GM12878 (cell line): ENCODE measurements at regions not wholly inside any gene's neighbourhood (a gene's known extent, or its start where the extent isn't known, plus 50 kb on each side); places are given as distances from the start of the nearest gene placed in this dataset.

ENCODE experiments used
- ATAC-seq: fragments of 200-7000 bp; cut with Tn5 transposase; 3 replicates; pipeline ENCODE4 v1.9.1; 2020; ENCODE audit warnings: mild to moderate bottlenecking, moderate library complexity
- BruUV-seq: library from RNA; stranded (reverse); fragments of 400-500 nt; replicated peaks from 2 replicates; lab custom pipeline; 2021; lab: Mats Ljungman, UMichigan
- CTCF ChIA-PET: fragments of 300-600 bp; sonication (Branson Sonifier 250); formaldehyde crosslinking; extraction: SDS; loops from one replicate; lab custom pipeline; 2021; ENCODE audit warnings: inconsistent platforms; lab: Yijun Ruan, JAX
- POLR2A ChIA-PET: fragments of 350-600 bp; formaldehyde crosslinking; extraction: SDS; loops from one replicate; lab custom pipeline; 2021; ENCODE audit warnings: inconsistent platforms; lab: Charles Lee
- RAD21 ChIA-PET: fragments of 300-600 bp; sonication (Branson Sonifier 250); formaldehyde crosslinking; loops from one replicate; lab custom pipeline; 2023; ENCODE audit warnings: antibody characterized with exemption; ENCODE audit not compliant: unreplicated experiment; lab: Charles Lee
- SMC1A ChIA-PET: fragments of 300-600 bp; sonication (Branson Sonifier 250); formaldehyde crosslinking; loops from one replicate; lab custom pipeline; 2023; ENCODE audit not compliant: unreplicated experiment, uncharacterized antibody; lab: Charles Lee
- DNase-seq: peaks from one replicate; pipeline ENCODE4 v3.0.0-alpha.2; 2011; ENCODE audit warnings: low read depth, low spot score
- FAIRE-seq: peaks from 3 replicates; lab custom pipeline; 2011; peaks lifted over from hg19 to GRCh38; lab: Jason Lieb, UNC
- H2AFZ ChIP-seq: 2 replicates; pipeline ENCODE4 v1.6.0; 2011; ENCODE audit warnings: low read depth, low read length, control low read depth; ENCODE audit not compliant: control insufficient read depth
- H3K27ac ChIP-seq: 2 replicates; pipeline ENCODE4 v1.5.1; 2011; ENCODE audit warnings: control low read depth; ENCODE audit not compliant: control insufficient read depth, insufficient read depth
- H3K27me3 ChIP-seq, 2 experiments: replicated peaks in 1 of 2; 2 replicates each; pipeline versions ENCODE4 v1.6.0 to v1.6.1; 2011; ENCODE audit warnings: low read length in 1 of 2; ENCODE audit not compliant: control insufficient read depth in 2 of 2, insufficient read depth in 2 of 2
- H3K36me3 ChIP-seq, 2 experiments: 2 replicates each; pipeline ENCODE4 v1.5.1; 2011; ENCODE audit warnings: low read length in 1 of 2; ENCODE audit not compliant: control insufficient read depth in 2 of 2, insufficient read depth in 2 of 2
- H3K4me1 ChIP-seq: 2 replicates; pipeline ENCODE4 v1.6.1; 2011; ENCODE audit warnings: mild to moderate bottlenecking, low read length, moderate library complexity, mixed read lengths; ENCODE audit not compliant: control insufficient read depth, insufficient read depth
- H3K4me2 ChIP-seq: 2 replicates; pipeline ENCODE4 v1.6.0; 2011; ENCODE audit warnings: control low read depth; ENCODE audit not compliant: control insufficient read depth, insufficient read depth
- H3K4me3 ChIP-seq: fragments of 200-600 bp; sonication (generic); 2 replicates; pipeline ENCODE4 v1.5.1; 2016
- H3K79me2 ChIP-seq: 2 replicates; pipeline ENCODE4 v1.6.0; 2011; ENCODE audit warnings: low read length; ENCODE audit not compliant: control insufficient read depth, insufficient read depth
- H3K9ac ChIP-seq: 2 replicates; pipeline ENCODE4 v1.8.0; 2011; ENCODE audit warnings: low read length, control low read depth, mixed read lengths; ENCODE audit not compliant: control insufficient read depth, insufficient read depth
- H3K9me3 ChIP-seq: replicated peaks from 3 replicates; pipeline ENCODE4 v1.5.1; 2011; ENCODE audit warnings: mild to moderate bottlenecking, low read length; ENCODE audit not compliant: control insufficient read depth, insufficient read depth
- H4K20me1 ChIP-seq: 2 replicates; pipeline ENCODE4 v1.6.0; 2011; ENCODE audit not compliant: control insufficient read depth, insufficient read depth
- ASH2L ChIP-seq: fragments of 300-600, 200-600 bp; sonication (generic); IDR thresholded peaks from 2 replicates; pipeline ENCODE4 v1.6.1; 2017; ENCODE audit warnings: low read depth, mild to moderate bottlenecking, borderline replicate concordance
- BRCA1 ChIP-seq: IDR thresholded peaks from 2 replicates; pipeline ENCODE4 v1.6.1; 2011; ENCODE audit warnings: low read depth, low read length, improper control_type of control experiment
- SMC3 ChIP-seq: IDR thresholded peaks from 2 replicates; pipeline ENCODE4 v1.6.1; 2011; ENCODE audit warnings: low read length, improper control_type of control experiment, borderline replicate concordance
- SP1 ChIP-seq: IDR thresholded peaks from one replicate; pipeline ENCODE4 v1.6.1; 2011; ENCODE audit warnings: low read depth, low read length
- SPI1 ChIP-seq: IDR thresholded peaks from 2 replicates; pipeline ENCODE4 v1.6.1; 2011; ENCODE audit warnings: low read depth, mild to moderate bottlenecking, low read length, moderate library complexity, borderline replicate concordance; ENCODE audit not compliant: insufficient read depth
- STAT1 ChIP-seq: fragments of 450-650 bp; conservative IDR thresholded peaks from 2 replicates; pipeline ENCODE4 v1.6.1; 2014; ENCODE audit warnings: antibody characterized with exemption, mild to moderate bottlenecking
- STAT3 ChIP-seq: IDR thresholded peaks from 2 replicates; pipeline ENCODE4 v1.6.1; 2011; ENCODE audit warnings: low read depth, low read length, improper control_type of control experiment
- SUPT20H ChIP-seq: IDR thresholded peaks from 2 replicates; pipeline ENCODE4 v1.6.1; 2011; ENCODE audit warnings: low read depth, mild to moderate bottlenecking, low read length, moderate library complexity, borderline replicate concordance; ENCODE audit not compliant: control insufficient read depth
- TCF12 ChIP-seq: IDR thresholded peaks from 2 replicates; pipeline ENCODE4 v1.6.1; 2011; ENCODE audit warnings: low read depth, mild to moderate bottlenecking, low read length
- USF1 ChIP-seq: IDR thresholded peaks from 2 replicates; pipeline ENCODE4 v1.6.1; 2011; ENCODE audit warnings: borderline replicate concordance, low read depth, mild to moderate bottlenecking, moderate library complexity, mixed read lengths, low read length; ENCODE audit not compliant: insufficient read depth; ENCODE audit errors: extremely low read length
- ZBED1 ChIP-seq: IDR thresholded peaks from 2 replicates; pipeline ENCODE4 v1.6.1; 2016; ENCODE audit warnings: borderline replicate concordance
- ZNF217 ChIP-seq: fragments of 450-650 bp; IDR thresholded peaks from 2 replicates; pipeline ENCODE4 v1.6.1; 2017; ENCODE audit warnings: antibody characterized with exemption, mild to moderate bottlenecking
- ZNF687 ChIP-seq: fragments of 450-650 bp; IDR thresholded peaks from 2 replicates; pipeline ENCODE4 v1.6.1; 2017; ENCODE audit warnings: mild to moderate bottlenecking, moderate library complexity
- WGBS: methylation state at CpG from one replicate; pipeline ENCODE4 v1.1.6; 2016; ENCODE audit warnings: low lambda C conversion rate; ENCODE audit not compliant: insufficient replicate concordance, insufficient coverage; ENCODE audit errors: missing lambda C conversion rate; 5-methylcytosine and 5-hydroxymethylcytosine counted together
- in situ Hi-C: fragments of 300-500 bp; cut with MboI; formaldehyde crosslinking; loops from 9 replicates; pipeline ENCODE4 v1.14.3; 2018; ENCODE audit warnings: mixed read lengths
- intact Hi-C: fragments of 100-400 bp; cut with micrococcal nuclease; formaldehyde crosslinking; loops from one replicate; pipeline ENCODE4 v1.14.2; 2022; ENCODE audit not compliant: unreplicated experiment
- TF ChIP-seq, protein P1 (sequence below): fragments of 450-650 bp; formaldehyde crosslinking; IDR thresholded peaks from 2 replicates; pipeline ENCODE4 v1.4.0; 2022; ENCODE audit warnings: mild to moderate bottlenecking, moderate library complexity
- TF ChIP-seq, protein P2 (sequence below): IDR thresholded peaks from 2 replicates; pipeline ENCODE4 v1.6.1; 2012; ENCODE audit warnings: low read depth, low read length, improper control_type of control experiment

- Histone ChIP-seq H3K79me2 (no peaks in the 10 kb centered on the region), H3K27ac (no peak overlapping the region), H4K20me1 (no peaks in the 10 kb centered on the region), H2AFZ (no peak overlapping the region), H3K4me2 (no peak overlapping the region), H3K4me1 (no peaks in the 10 kb centered on the region), H3K27me3 (no peaks in the 10 kb centered on the region), H3K36me3 (no peaks in the 10 kb centered on the region), H3K4me3 (no peak overlapping the region), H3K9ac (no peak overlapping the region), H3K9me3 (no peaks in the 10 kb centered on the region)
- in situ Hi-C loops = no loop called here
- RAD21 ChIA-PET = interaction anchor here (0.6 kb wide), 1 partner anchor 925 kb away, joined by 4 read pairs; no protein-coding TSS in a partner anchor
- no TSS peak for BruUV-seq
- FAIRE-seq = no peak
- WGBS = 29% methylated on average over 6 of the region's 6 CpGs
- DNase-seq = no peak
- POLR2A ChIA-PET = no interaction called here
- SMC1A ChIA-PET = no interaction called here
- intact Hi-C loops = no loop called here
- no peak for ATAC-seq
- CTCF ChIA-PET = interaction anchor here (0.6 kb wide), 1 partner anchor 54 kb away, joined by 3 read pairs; no protein-coding TSS in a partner anchor
- TF ChIP-seq ZBED1 = no peak
- no peak for TF ChIP-seq TCF12
- no peak for TF ChIP-seq SPI1
- TF ChIP-seq, protein P1, sequence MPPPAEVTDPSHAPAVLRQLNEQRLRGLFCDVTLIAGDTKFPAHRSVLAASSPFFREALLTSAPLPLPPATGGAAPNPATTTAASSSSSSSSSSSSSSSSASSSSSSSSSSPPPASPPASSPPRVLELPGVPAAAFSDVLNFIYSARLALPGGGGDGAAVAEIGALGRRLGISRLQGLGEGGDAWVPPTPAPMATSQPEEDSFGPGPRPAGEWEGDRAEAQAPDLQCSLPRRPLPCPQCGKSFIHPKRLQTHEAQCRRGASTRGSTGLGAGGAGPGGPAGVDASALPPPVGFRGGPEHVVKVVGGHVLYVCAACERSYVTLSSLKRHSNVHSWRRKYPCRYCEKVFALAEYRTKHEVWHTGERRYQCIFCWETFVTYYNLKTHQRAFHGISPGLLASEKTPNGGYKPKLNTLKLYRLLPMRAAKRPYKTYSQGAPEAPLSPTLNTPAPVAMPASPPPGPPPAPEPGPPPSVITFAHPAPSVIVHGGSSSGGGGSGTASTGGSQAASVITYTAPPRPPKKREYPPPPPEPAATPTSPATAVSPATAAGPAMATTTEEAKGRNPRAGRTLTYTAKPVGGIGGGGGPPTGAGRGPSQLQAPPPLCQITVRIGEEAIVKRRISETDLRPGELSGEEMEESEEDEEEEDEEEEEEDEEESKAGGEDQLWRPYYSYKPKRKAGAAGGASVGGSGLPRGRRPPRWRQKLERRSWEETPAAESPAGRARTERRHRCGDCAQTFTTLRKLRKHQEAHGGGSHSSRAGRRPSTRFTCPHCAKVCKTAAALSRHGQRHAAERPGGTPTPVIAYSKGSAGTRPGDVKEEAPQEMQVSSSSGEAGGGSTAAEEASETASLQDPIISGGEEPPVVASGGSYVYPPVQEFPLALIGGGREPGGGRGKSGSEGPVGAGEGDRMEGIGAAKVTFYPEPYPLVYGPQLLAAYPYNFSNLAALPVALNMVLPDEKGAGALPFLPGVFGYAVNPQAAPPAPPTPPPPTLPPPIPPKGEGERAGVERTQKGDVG (CRISPR knock-in tag) = no peak
- TF ChIP-seq BRCA1 = no peak
- no peak for TF ChIP-seq STAT3
- TF ChIP-seq ASH2L = no peak
- no peak for TF ChIP-seq SMC3
- TF ChIP-seq USF1 = no peak
- TF ChIP-seq ZNF687 = no peak
- TF ChIP-seq, protein P2, sequence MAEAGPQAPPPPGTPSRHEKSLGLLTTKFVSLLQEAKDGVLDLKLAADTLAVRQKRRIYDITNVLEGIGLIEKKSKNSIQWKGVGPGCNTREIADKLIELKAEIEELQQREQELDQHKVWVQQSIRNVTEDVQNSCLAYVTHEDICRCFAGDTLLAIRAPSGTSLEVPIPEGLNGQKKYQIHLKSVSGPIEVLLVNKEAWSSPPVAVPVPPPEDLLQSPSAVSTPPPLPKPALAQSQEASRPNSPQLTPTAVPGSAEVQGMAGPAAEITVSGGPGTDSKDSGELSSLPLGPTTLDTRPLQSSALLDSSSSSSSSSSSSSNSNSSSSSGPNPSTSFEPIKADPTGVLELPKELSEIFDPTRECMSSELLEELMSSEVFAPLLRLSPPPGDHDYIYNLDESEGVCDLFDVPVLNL = no peak
- no peak for TF ChIP-seq SP1
- no peak for TF ChIP-seq STAT1
- TF ChIP-seq ZNF217 = no peak
- no peak for TF ChIP-seq SUPT20H
Observed at GRCh38 chr7:136717910-136718557, 150.4 kb upstream of the CHRM2 start.
